ENCODE measurements at regions not wholly inside any gene's neighbourhood (a gene's known extent, or its start where the extent isn't known, plus 50 kb on each side); places are given as distances from the start of the nearest gene placed in this dataset.
"Not testable (repeated sequence)": the region's sequence is repeated elsewhere in the genome, so short reads cannot be mapped to it uniquely, and the experiment has no call there.

DNA sequence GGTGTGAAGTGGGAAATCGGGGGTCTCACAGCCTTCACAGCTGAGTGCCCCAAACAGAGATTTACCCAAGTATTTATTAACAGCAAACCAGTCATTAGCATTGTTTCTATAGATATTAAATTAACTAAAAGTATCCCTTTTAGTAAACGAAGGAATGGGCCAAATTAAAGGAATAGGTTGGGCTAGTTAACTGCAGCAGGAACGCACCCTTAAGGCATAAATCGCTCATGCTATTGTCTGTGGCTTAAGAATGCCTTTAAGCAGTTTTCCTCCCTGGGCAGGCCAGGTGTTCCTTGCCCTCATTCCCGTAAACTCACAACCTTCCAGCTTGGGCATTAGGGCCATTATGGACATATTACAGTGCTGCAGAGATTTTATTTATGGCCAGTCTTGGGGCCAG is 167.5 kb upstream of the PIK3R1 start:
- DNase-seq; POLR2A ChIA-PET; H3K9me3 Mint-ChIP-seq; H3K27me3 Mint-ChIP-seq; H3K27ac Mint-ChIP-seq; CTCF ChIA-PET; H3K4me3 Mint-ChIP-seq; H3K36me3 Mint-ChIP-seq (ENCODE audit: low read depth); H3K4me1 Mint-ChIP-seq: not testable (repeated sequence)

- Mint-ChIP-seq H3K36me3 (ENCODE audit: low read depth) (no peaks in the 10 kb centered on the region), H3K27me3 (peaks cover 2% of the 10 kb centered on the region), H3K4me3 (no peak overlapping the region), H3K9me3 (peaks cover 7% of the 10 kb centered on the region), H3K27ac (no peak overlapping the region), H3K4me1 (no peaks in the 10 kb centered on the region)
- CTCF ChIA-PET = no interaction called here
- no peak for DNase-seq
- POLR2A ChIA-PET = no interaction called here
These were observed 168.5 kb upstream of the PIK3R1 start for GRCh38 chr5:68047035-68047434.

DNA sequence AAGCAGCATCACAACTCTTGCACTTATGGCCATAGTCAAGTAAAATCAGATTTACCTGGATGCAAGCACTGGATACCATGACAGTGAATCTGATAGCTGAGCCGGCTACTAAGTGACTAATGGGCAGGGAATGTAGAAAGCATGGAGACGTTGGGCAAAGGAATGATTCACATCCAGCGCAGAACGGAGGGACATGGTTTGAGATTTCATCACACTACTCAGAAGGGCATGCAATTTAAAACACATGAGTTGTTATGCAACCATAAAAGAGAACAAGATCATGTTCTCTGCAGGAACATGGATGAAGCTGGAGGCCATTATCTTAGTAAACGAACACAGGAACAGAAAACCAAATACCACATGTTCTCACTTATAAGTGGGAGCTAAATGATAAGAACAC is 169.1 kb upstream of the PIK3R1 start:
- no peak overlapping the region for H3K27ac Mint-ChIP-seq
- DNase-seq = no peak
- peaks cover 6% of the 10 kb centered on the region for H3K9me3 Mint-ChIP-seq
- H3K27me3 Mint-ChIP-seq = peaks cover under 1% of the 10 kb centered on the region
- ChIA-PET POLR2A (no interaction called here), CTCF (no interaction called here)
- H3K4me1 Mint-ChIP-seq = no peaks in the 10 kb centered on the region
- H3K36me3 Mint-ChIP-seq (ENCODE audit: low read depth) = no peaks in the 10 kb centered on the region
- no peak overlapping the region for H3K4me3 Mint-ChIP-seq

DNA sequence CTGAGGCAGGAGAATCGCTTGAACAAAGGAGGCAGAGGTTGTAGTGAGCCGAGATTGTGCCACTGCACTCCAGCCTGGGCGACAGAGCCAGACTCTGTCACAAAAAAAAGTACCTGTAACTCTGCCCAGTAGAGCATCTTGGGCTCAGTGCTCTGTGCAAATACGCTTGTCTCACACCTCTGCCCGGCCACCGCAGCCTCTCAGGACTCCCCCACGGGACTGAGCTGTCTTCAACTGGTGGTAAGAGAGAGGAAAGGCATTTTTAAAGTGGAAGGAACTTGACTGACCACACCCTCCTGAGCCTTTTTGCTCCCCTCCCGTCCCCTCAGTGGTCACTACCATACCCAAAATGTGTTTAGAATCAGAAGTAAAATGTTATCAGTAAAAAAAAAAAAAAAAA is 174.3 kb upstream of the PIK3R1 start:
- ChIA-PET CTCF (interaction anchor here (0.7 kb wide), 2 partner anchors 65 to 1320 kb away, joined by 3 read pairs; no protein-coding TSS in a partner anchor), POLR2A (no interaction called here)
- DNase-seq = no peak
- Mint-ChIP-seq H3K27ac (no peak overlapping the region), H3K9me3 (no peaks in the 10 kb centered on the region), H3K4me3 (no peak overlapping the region), H3K4me1 (no peaks in the 10 kb centered on the region), H3K36me3 (ENCODE audit: low read depth) (no peaks in the 10 kb centered on the region), H3K27me3 (no peaks in the 10 kb centered on the region)

DNA sequence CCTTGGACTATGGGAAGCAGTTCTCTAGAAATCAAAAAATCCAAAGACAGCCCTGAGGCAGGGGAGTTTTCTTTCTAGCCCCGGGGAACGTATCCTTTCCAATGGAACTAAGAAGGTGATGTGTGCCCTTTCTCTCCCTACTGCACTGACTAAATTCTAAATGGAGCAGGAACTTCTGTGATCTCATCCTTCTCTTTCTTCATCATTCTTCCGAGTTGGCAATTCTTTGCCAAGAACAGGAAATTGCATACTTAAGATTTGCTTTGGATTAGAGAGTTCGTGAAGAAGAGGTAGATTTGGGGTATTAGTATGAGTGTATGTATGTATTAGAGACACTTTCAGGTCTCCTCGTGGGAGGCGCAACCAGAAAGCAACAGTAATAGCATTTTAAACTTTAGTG is 178.0 kb upstream of the PIK3R1 start:
- no peaks in the 10 kb centered on the region for H3K27me3 Mint-ChIP-seq
- H3K4me1 Mint-ChIP-seq = no peaks in the 10 kb centered on the region
- ChIA-PET CTCF (no interaction called here), POLR2A (no interaction called here)
- DNase-seq = no peak
- H3K36me3 Mint-ChIP-seq (ENCODE audit: low read depth) = no peaks in the 10 kb centered on the region
- no peak overlapping the region for H3K27ac Mint-ChIP-seq
- no peaks in the 10 kb centered on the region for H3K9me3 Mint-ChIP-seq
- no peak overlapping the region for H3K4me3 Mint-ChIP-seq

DNA sequence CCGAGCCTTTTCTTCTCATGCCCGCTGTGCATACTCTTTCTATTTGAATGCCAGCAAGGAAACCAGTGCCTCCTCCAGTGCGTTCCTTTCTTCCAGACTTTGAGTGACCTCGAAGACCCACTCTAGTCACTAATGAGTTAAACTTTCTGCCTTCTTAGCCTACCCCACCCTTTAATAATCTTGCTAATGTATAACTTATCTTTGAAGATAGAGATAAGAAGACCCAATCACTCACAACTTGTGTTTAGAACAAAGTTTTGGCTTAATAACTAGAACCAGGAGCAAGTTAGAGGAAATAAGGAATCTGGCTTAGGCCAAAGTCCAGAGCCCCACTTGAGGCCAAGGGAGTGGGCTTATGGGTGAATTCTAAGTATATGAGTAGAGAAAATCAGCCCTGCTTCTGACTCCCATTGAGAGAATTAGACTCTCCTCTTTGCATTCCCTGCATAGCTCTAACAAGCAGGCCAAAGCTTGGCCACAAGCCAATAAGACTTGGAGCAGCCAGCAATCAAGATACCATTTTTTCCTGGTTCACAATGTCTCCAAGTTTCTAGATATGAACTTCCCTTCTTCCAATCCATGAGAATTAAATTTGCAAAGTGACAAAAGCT is 181.5 kb upstream of the PIK3R1 start:
- ChIA-PET CTCF (no interaction called here), POLR2A (no interaction called here)
- no peak overlapping the region for H3K4me3 Mint-ChIP-seq
- H3K36me3 Mint-ChIP-seq (ENCODE audit: low read depth) = no peaks in the 10 kb centered on the region
- no peaks in the 10 kb centered on the region for H3K27me3 Mint-ChIP-seq
- H3K9me3 Mint-ChIP-seq = no peaks in the 10 kb centered on the region
- H3K4me1 Mint-ChIP-seq = no peaks in the 10 kb centered on the region
- DNase-seq = no peak
- no peak overlapping the region for H3K27ac Mint-ChIP-seq

GRCh38 chr5:68033029-68033428 is 182.5 kb upstream of the PIK3R1 start:
- ChIA-PET POLR2A (no interaction called here), CTCF (no interaction called here)
- Mint-ChIP-seq H3K27me3 (no peaks in the 10 kb centered on the region), H3K4me3 (no peak overlapping the region), H3K36me3 (ENCODE audit: low read depth) (no peaks in the 10 kb centered on the region), H3K27ac (no peak overlapping the region), H3K4me1 (no peaks in the 10 kb centered on the region), H3K9me3 (no peaks in the 10 kb centered on the region)
- no peak for DNase-seq

GRCh38 chr5:68032216-68032762 is 183.3 kb upstream of the PIK3R1 start:
- Mint-ChIP-seq H3K4me1 (no peaks in the 10 kb centered on the region), H3K4me3 (no peak overlapping the region), H3K36me3 (ENCODE audit: low read depth) (no peaks in the 10 kb centered on the region), H3K27ac (no peak overlapping the region), H3K27me3 (no peaks in the 10 kb centered on the region), H3K9me3 (no peaks in the 10 kb centered on the region)
- ChIA-PET POLR2A (no interaction called here), CTCF (no interaction called here)
- DNase-seq = no peak

DNA sequence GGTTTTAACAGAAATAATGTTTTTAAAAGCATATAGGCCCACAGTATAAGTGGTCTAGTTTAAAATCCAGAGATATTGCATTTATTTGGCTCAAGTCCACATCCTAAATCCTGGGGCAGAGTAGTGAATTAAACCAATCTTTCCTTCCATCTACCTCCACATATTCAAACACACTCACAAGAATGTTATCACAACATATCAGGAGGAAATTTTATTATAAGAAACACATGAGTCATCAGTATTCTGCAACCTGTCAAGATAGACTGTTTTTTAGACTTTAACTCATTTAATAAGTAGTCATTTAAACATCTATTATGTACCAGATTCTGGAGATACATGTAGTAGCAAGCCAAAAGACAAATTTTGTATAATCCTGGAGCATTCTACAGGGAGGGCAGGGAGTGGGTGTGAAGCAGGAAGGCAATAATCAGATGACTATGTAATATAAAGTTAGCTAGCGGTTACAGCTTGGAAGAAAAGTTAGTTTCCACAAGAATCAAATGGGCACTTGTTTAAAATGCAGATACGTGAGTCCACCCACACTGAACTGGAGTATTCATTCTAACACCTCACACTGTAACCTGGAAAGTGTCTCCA is 187.3 kb upstream of the PIK3R1 start:
- no peak for DNase-seq
- no peak overlapping the region for H3K27ac Mint-ChIP-seq
- no peaks in the 10 kb centered on the region for H3K9me3 Mint-ChIP-seq
- no peaks in the 10 kb centered on the region for H3K4me1 Mint-ChIP-seq
- POLR2A ChIA-PET = no interaction called here
- H3K27me3 Mint-ChIP-seq = no peaks in the 10 kb centered on the region
- H3K36me3 Mint-ChIP-seq (ENCODE audit: low read depth) = no peaks in the 10 kb centered on the region
- no peak overlapping the region for H3K4me3 Mint-ChIP-seq
- CTCF ChIA-PET = no interaction called here

DNA sequence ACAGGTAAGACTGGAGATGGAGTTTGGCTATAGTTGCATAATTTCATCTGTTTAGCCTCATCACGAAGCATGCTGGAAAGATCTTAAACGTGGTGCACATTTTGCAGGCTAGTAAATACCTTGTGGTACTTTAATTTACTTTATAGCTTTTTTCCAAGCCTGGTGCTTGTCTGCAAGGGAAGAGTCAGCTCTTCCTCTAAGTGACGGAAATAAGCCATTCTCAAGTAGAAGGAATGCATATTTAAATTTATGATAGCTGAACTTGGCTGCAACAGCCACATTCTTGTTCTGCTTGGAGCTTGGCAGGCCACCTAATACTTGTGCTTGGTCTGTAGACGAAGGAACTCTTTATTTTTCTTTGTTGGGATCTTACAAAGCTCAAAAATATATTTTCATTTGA is 188.0 kb upstream of the PIK3R1 start:
- no peaks in the 10 kb centered on the region for H3K36me3 Mint-ChIP-seq (ENCODE audit: low read depth)
- H3K27ac Mint-ChIP-seq = no peak overlapping the region
- no peaks in the 10 kb centered on the region for H3K9me3 Mint-ChIP-seq
- no peaks in the 10 kb centered on the region for H3K4me1 Mint-ChIP-seq
- no peak for DNase-seq
- no peaks in the 10 kb centered on the region for H3K27me3 Mint-ChIP-seq
- ChIA-PET CTCF (no interaction called here), POLR2A (no interaction called here)
- no peak overlapping the region for H3K4me3 Mint-ChIP-seq

DNA sequence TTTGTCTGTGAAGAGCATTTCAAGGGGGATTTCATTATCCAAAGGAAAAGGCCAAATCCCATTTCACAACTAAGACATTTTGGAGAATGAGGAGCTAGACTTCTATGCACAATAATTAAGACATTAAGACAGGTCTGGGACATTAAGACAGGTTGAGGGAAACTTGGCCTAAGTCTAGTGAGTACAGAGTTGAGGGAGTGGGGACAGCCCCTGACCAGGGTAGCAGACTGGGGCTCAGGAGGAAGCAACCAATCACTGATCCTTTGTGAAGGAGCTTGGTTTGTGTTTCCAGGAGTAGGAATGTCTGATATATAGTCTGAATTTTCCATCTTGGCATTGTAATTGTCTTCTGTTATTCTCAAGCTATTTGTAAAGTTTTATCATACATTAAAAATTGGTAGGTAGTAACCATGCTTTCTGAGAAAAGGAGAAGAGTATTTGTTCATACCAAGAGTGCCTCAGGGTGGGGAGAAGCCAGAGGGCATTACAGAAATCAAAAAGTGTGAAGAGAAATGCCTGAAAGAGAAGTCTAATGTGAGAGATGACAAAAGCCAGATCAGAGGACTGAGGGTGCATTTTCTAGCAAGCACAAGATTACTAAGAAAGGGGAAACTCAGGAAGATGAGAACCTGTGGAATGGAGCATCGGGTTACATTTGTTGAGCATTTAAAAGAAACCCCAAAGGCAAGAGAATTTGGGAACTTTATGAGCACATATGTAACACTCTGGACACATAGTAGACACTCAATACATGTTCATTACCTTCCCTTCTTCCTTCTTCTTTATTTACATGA is 189.3 kb upstream of the PIK3R1 start:
- DNase-seq = no peak
- Mint-ChIP-seq H3K4me1 (no peaks in the 10 kb centered on the region), H3K9me3 (no peaks in the 10 kb centered on the region), H3K27ac (no peak overlapping the region), H3K4me3 (no peak overlapping the region), H3K27me3 (no peaks in the 10 kb centered on the region), H3K36me3 (ENCODE audit: low read depth) (no peaks in the 10 kb centered on the region)
- CTCF ChIA-PET = no interaction called here
- POLR2A ChIA-PET = no interaction called here

DNA sequence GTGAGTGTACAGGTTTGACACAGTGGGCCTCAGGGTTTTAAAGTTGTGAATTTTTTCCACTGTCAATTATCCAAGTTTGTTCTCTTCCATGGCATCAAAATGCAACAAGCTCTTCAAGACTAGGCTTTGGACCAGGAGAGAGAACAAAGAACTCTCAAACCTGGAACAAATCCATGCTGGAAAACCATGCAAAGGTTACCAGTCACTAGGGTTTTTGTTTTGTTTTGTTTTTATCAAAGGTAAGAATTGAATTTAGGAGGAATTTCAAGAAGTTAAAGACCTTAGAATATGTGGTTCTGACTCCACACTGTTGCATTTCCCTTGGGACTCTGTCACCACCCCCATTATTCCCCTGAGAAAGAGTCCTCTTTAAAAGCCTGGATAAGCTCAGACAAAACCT is 191.1 kb upstream of the PIK3R1 start:
- no peak for DNase-seq
- Mint-ChIP-seq H3K36me3 (ENCODE audit: low read depth) (no peaks in the 10 kb centered on the region), H3K27me3 (no peaks in the 10 kb centered on the region), H3K27ac (no peak overlapping the region), H3K9me3 (no peaks in the 10 kb centered on the region), H3K4me1 (no peaks in the 10 kb centered on the region), H3K4me3 (no peak overlapping the region)
- CTCF ChIA-PET = no interaction called here
- POLR2A ChIA-PET = no interaction called here

DNA sequence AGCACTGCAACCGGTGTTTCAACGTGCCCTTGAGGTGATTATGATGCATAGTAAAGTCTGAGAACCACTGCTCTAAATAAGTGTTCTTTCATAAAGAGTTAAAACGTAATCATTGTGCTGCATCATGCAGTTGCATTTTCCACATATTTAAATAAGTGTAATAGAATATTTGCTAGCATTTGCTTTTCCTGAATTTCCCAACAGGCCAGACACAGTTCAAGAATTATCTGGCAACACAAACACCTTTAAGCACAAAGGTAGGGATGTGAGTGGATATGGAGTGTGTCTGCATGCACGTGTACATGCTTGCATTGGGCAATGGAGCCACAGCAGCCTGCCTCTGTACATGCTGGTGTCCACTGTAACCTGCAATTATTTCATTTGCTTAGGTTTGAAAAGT is 193.6 kb upstream of the PIK3R1 start:
- POLR2A ChIA-PET = no interaction called here
- H3K27ac Mint-ChIP-seq = no peak overlapping the region
- H3K9me3 Mint-ChIP-seq = peaks cover 4% of the 10 kb centered on the region
- no peaks in the 10 kb centered on the region for H3K27me3 Mint-ChIP-seq
- no peak for DNase-seq
- H3K36me3 Mint-ChIP-seq (ENCODE audit: low read depth) = no peaks in the 10 kb centered on the region
- no peaks in the 10 kb centered on the region for H3K4me1 Mint-ChIP-seq
- H3K4me3 Mint-ChIP-seq = no peak overlapping the region
- CTCF ChIA-PET = no interaction called here

GRCh38 chr5:68021227-68021626 is 194.3 kb upstream of the PIK3R1 start:
- Mint-ChIP-seq H3K27me3 (no peaks in the 10 kb centered on the region), H3K9me3 (peaks cover 4% of the 10 kb centered on the region), H3K4me1 (no peaks in the 10 kb centered on the region), H3K36me3 (ENCODE audit: low read depth) (no peaks in the 10 kb centered on the region), H3K27ac (no peak overlapping the region), H3K4me3 (no peak overlapping the region)
- DNase-seq = no peak
- POLR2A ChIA-PET = no interaction called here
- CTCF ChIA-PET = no interaction called here
